ELF-1 (cell line): ENCODE measurements at regions not wholly inside any gene's neighbourhood (a gene's known extent, or its start where the extent isn't known, plus 50 kb on each side); places are given as distances from the start of the nearest gene placed in this dataset.

Source experiments
- DNase-seq: peaks from one replicate; pipeline ENCODE4 v3.0.0-alpha.2; 2016; ENCODE audit warnings: low read depth, low spot score

DNA sequence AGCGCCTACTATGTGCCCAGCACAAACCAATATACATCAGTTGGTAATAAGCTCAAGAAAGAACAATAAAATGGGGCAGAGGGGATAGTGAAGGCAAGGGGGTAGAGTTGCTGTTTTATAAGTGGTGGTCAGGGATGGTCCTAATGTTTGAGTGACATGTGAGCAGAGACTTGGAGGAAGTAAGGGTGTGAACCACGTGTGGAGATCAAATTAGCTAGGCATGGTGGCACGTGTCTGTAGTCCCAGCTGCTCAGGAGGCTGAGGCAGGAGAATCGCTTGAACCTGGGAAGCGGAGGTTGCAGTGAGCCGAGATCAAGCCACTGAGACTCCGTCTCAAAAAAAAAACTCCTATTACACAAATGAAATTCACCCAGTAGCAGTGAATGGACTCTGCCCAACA lies 56.5 kb downstream of the IRX6 start:
- DNase-seq: no peak

- DNase-seq: no peak
Measured at GRCh38 chr16:55384288-55385247, 60.6 kb downstream of the IRX6 start.

DNA sequence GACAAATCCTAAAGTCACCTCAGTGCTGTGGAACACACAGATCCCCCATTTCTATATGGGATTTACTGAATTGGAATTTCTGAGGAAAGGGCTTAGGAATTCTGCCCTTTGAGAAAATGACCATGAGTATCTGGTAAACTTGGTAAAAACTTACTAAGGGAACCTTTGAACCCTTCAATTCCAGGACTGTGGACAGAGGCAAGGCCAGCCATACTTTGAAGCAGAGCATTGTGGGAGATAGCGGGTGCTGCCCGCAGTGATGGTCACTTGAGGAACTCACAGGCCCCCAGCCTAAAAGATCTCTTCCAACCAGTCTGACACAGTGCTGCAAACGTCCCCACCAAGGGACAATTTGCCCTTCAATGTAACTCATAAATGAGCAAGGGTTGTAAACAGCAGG lies 61.4 kb downstream of the IRX6 start:
- no peak for DNase-seq

DNA sequence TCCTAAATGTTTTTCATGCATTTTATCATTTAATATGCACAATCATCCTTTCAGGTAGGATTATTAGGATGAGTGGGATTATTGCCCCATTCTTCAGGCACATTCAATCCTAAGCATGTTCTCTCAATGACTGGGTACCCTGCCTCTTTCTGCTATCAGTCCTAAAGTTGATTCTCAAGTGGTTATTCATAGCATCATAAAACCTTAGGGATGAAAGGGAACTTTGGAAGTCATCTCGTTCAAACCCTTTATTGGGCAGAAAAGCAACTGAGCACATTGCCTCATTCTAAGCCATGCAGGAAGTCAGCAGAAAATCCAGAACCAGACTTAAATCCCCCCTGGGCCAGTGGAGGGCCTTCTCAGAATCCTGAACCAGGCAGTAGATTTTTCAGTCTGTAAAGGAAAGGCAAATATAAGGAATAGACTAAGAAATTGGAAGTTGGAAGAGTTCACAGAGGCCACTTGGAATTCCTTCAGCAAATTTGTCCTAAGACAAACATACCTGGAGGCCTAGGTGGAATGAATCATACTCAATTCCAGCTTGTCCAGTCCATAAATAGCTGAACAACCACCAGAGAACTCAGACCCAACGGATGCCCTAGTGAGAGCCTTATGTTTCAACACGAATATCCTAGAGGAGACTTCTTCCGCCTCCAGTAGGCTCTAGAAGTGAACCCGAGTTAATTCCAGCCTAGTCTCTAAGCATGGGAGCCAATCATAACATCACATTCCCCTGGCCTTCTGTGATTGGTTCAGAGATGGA lies 62.7 kb downstream of the IRX6 start:
- DNase-seq: no peak

- DNase-seq: no peak
Measured at GRCh38 chr16:55388131-55388862, 64.3 kb downstream of the IRX6 start.

- no peak for DNase-seq
Measured at GRCh38 chr16:55389426-55390073, 65.5 kb downstream of the IRX6 start.

DNA sequence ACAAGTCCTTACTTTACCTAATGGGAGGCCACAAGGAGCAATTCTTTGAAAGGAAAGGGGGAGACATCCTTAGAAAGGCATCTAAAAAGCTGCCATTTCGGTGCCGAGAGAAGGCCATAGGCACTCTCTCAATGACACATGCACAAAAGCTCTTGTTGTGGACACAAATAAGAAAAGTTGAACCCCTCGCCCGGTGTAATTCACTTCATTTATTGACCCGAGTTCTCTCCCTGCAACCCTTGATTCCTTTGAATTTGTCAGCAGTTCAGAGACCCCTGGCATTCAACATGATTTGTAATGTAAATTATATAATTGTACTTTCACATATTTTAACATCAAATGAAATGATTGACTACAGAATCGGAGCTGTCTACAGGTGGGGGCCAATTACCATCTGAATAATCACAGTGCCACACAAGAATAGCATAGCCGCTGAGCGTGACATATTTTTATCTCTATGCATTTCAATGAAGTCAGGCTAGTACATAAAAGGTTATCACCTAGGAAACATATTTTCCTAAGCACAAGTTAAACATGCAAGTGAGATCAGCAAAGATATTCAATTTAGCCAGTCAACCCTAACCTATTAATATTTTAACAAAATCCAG lies 66.7 kb downstream of the IRX6 start:
- no peak for DNase-seq

DNA sequence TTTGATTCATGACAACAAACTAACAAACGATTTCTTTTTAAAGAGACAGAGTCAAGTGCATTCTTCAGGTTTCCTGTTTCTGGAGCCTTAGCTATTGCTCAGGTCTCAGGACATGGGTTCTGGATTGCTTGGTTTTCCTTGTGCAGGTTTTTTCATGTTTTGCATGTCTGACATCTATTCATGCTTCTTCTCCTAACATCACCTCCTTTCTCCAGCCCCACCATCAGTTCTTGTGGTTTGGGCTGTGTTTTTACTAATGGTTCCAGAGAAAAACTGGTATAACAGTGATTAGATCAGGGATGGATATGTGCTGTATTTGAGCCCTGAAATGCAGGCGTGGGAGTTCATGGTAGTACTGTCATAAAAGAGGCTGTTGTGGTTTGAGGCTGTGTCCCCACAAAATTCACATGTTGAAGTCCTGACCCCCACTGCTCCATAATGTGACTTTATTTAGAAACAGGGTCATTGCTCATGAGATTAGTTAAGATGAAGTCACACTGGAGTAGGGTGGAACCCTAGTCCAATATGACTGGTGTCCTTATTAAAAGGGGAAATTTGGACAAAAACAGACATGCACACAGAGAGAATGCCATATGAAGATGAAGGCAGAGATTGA lies 67.9 kb downstream of the IRX6 start:
- DNase-seq: no peak

DNA sequence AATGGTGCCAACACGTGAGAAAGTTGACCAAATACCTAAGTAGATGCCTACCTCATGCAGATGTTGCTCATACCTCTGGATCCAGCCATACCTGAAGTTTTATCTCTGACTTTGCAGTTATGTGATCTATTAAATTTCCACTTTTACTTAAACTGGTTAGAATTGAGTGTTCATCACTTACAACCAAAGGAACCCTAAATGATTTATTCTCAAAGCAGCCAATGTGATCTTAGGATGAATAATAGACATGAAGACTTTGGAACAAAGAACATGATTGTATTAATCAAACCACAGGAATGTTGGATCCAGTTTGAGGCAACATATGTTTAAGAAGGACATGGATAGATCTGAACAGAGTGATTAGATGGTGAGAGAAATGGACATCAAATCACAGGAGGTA lies 68.7 kb downstream of the IRX6 start:
- no peak for DNase-seq

- no peak for DNase-seq
Measured at GRCh38 chr16:55393991-55394390, 70.0 kb downstream of the IRX6 start.

GRCh38 chr16:55398762-55399161 lies 74.8 kb downstream of the IRX6 start:
- DNase-seq: no peak

GRCh38 chr16:55399911-55400310 lies 75.9 kb downstream of the IRX6 start:
- DNase-seq: no peak

- DNase-seq: no peak
Measured at GRCh38 chr16:55401046-55401445, 77.0 kb downstream of the IRX6 start.

- DNase-seq: no peak
Measured at GRCh38 chr16:55403464-55403863, 75.5 kb upstream of the MMP2 start.

DNA sequence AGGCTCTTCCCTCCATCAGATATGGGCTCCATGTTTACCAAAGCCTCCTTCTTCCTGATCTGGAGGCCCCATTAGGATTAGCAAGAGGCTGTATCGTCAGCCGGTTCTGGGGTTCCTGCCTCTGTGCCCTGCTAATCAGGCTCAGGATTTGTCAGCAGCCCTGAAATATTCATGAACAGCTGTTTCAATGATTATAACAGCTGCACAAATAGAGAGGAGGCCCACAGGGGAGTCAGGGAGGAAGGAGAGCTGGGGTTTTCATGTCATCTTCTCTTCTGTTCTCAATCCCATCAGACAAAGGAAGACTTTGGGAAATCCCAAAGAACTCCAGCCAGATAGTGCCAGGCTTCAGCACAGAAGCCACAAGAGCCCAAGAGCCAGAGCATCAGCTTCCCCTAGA lies 72.3 kb upstream of the MMP2 start:
- DNase-seq: no peak

DNA sequence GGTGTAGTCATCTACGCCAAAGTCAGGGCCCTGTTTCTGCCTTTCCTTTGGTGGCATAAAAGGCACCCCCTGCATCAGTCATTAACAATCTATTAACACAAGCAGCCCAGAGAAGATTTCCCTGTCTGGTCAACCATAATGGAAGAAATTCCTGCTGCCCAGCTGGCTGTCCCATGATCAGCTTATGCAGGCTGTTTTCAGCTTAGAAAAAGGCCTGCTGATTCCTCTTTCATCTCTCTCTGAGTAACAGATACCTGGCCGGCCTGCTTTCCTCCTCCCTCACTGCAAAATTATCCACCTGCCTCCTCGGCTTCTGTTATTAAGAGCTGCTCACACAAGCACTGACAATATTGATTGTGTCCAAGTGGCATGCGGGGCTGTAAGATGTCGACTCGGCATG lies 70.3 kb upstream of the MMP2 start:
- DNase-seq: no peak

- no peak for DNase-seq
Measured at GRCh38 chr16:55411231-55411630, 67.8 kb upstream of the MMP2 start.

- peak; percentile 16 for DNase-seq
Measured at GRCh38 chr16:55418586-55418985, 60.4 kb upstream of the MMP2 start.

DNA sequence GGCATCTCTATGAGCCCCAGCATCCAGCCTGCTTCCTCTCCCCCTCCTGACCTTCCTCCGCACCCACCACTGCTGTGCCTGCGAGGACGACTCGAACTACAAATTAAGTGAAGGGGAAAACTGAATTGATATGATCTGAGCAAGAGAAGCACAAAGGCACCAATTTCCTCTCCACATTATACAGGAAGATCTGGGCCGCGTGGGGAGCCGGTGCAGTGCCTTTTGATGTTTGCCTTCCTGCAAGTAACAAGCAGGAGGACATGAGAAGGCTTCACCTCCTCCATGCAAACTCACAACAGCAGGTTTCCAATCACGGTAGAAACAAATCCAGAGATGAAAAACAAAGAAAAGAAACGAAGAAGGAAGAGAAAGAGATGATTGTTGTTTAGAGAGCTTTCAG lies 57.8 kb upstream of the MMP2 start:
- DNase-seq: no peak

- DNase-seq: no peak
Measured at GRCh38 chr16:55426865-55427484, 52.0 kb upstream of the MMP2 start.
